ENCODE measurements at regions not wholly inside any gene's neighbourhood (a gene's known extent, or its start where the extent isn't known, plus 50 kb on each side); places are given as distances from the start of the nearest gene placed in this dataset.

DNA sequence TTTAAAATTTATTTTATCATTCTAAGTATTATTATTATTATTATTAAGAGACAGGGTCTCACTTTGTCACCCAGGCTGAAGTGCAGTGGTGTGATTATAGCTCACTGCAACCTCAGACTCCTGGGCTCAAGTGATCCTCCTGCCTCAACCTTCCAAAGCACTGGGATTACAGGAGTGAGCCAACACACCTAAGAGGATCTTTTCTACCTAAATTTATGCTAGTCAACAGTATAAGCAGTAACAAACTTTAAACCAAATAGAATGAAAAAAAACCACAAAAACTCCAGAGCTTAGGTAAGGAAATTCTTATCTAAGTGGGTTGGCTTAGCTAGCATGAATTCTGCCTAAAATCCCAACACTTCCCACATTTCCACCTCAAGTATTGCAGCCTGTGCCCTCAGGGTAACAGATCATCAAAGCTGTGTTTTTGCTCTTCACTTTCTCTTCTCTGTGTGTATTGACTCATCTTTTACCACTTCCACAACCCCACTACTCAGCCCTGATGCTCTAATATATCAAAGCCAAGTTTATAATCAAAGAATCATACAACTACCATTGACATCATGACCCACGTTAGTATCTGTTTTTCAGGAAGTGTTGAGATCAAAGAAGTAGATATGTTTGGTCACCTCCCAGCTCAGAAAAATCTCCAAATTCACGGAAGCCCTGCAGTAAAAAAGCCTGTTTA lies 93.7 kb upstream of the SPON1 start:
- Mint-ChIP-seq H3K4me3 (ENCODE audit: low read depth) (no peak overlapping the region), H3K4me1 (ENCODE audit: low read depth) (peaks cover 13% of the 10 kb centered on the region), H3K9me3 (ENCODE audit: low read depth) (peaks cover 3% of the 10 kb centered on the region), H3K36me3 (ENCODE audit: insufficient read depth) (no peaks in the 10 kb centered on the region), H3K27me3 (peaks cover 21% of the 10 kb centered on the region), H3K27ac (no peak overlapping the region)
- DNase-seq (ENCODE audit: low spot score, unreplicated experiment): no peak
- TF ChIP-seq, protein P1, sequence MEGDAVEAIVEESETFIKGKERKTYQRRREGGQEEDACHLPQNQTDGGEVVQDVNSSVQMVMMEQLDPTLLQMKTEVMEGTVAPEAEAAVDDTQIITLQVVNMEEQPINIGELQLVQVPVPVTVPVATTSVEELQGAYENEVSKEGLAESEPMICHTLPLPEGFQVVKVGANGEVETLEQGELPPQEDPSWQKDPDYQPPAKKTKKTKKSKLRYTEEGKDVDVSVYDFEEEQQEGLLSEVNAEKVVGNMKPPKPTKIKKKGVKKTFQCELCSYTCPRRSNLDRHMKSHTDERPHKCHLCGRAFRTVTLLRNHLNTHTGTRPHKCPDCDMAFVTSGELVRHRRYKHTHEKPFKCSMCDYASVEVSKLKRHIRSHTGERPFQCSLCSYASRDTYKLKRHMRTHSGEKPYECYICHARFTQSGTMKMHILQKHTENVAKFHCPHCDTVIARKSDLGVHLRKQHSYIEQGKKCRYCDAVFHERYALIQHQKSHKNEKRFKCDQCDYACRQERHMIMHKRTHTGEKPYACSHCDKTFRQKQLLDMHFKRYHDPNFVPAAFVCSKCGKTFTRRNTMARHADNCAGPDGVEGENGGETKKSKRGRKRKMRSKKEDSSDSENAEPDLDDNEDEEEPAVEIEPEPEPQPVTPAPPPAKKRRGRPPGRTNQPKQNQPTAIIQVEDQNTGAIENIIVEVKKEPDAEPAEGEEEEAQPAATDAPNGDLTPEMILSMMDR (IDR thresholded peaks at IDR 0.05; ENCODE audit: unreplicated experiment): no peak

DNA sequence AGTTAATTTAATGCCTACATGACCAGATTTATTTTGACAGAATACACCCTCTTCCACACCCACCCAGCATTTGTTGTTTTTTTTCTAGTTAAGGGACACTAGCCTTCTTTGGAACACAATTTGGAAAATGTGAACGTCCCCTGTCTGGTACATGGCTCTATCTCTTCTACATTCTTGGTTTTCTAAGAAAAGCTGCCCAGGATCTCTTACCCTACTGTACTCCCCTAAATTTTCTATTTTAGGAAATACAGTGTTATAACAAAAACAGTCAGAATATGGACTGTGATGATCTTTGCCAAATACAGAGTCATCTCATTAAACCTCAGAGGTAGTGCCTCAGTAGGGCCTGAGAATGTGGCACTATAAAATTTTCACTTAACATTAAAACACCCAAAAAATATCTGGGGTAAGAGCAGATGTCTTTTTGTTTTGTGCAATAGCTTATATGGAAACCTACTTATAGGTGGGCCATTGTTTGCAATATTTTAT lies 93.1 kb upstream of the SPON1 start:
- H3K36me3 Mint-ChIP-seq (ENCODE audit: insufficient read depth): no peaks in the 10 kb centered on the region
- no peak overlapping the region for H3K27ac Mint-ChIP-seq
- TF ChIP-seq, protein P1 (IDR thresholded peaks at IDR 0.05; ENCODE audit: unreplicated experiment): no peak
- peaks cover 3% of the 10 kb centered on the region for H3K9me3 Mint-ChIP-seq (ENCODE audit: low read depth)
- peaks cover 21% of the 10 kb centered on the region for H3K27me3 Mint-ChIP-seq
- peaks cover 15% of the 10 kb centered on the region for H3K4me1 Mint-ChIP-seq (ENCODE audit: low read depth)
- H3K4me3 Mint-ChIP-seq (ENCODE audit: low read depth): no peak overlapping the region
- DNase-seq (ENCODE audit: low spot score, unreplicated experiment): no peak

DNA sequence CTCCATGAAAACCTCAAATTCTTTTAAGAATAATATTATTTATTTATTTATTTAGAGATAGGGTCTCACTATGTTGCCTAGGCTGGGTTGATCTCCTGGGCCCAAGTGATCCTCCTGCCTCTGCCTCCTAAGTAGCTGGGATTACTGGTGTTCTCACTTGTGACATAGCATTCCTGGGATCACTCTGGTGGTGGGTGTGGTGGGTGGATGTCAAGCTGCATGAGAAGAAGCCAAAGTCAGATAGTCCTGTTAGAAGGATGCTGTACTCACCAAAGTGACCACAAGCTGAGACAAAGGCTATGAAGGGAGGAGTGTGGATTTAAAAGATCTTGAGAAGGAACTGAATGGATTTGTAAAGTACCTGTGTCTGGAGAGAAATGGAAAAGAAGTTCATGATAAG lies 87.9 kb upstream of the SPON1 start:
- Mint-ChIP-seq H3K27me3 (peaks cover 31% of the 10 kb centered on the region), H3K4me3 (ENCODE audit: low read depth) (no peak overlapping the region), H3K36me3 (ENCODE audit: insufficient read depth) (no peaks in the 10 kb centered on the region), H3K27ac (no peak overlapping the region), H3K4me1 (ENCODE audit: low read depth) (peaks cover 29% of the 10 kb centered on the region), H3K9me3 (ENCODE audit: low read depth) (peaks cover 3% of the 10 kb centered on the region)
- TF ChIP-seq, protein P1 (IDR thresholded peaks at IDR 0.05; ENCODE audit: unreplicated experiment): no peak
- no peak for DNase-seq (ENCODE audit: low spot score, unreplicated experiment)

DNA sequence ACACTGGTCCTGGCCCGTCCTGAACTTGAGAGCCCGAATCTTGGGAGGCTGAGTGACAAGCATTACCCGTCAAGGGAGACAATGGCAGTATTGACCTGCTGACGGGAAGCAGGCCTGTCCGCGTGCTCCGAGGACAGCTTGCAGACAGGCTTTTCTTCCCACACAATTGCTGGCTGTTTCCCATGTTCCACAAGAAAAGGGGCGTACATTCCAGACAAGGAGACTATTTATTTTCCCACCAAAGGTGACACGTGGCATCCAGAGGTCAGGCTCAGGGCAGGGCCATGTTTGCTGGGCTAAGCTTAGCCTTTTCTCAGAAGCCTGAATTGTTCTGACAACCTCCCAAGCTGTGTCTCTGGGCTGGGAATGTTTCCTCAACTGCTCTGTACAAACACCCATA lies 86.9 kb upstream of the SPON1 start:
- H3K4me3 Mint-ChIP-seq (ENCODE audit: low read depth): no peak overlapping the region

DNA sequence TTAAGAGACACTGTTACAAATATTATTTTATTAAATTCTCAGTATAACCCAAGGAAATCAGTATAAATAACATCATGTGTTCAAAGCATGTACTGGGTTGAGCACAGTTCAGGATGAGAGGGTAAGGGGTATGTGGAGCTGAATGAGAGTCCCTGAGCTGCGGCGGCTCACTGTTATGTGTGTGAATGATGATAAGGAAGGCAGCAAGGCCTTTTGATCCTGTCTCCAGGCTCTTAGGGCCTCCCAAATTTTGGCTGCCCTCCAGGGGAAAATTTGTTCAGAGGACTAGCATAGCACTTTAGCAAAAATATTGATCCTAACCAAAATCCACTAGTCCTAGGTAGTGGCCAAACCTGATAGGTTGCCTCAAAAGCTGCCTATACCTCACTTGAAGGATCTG lies 86.1 kb upstream of the SPON1 start:
- H3K27ac Mint-ChIP-seq: no peak overlapping the region
- DNase-seq (ENCODE audit: low spot score, unreplicated experiment): no peak
- TF ChIP-seq, protein P1 (IDR thresholded peaks at IDR 0.05; ENCODE audit: unreplicated experiment): no peak
- H3K4me1 Mint-ChIP-seq (ENCODE audit: low read depth): peaks cover 27% of the 10 kb centered on the region
- H3K36me3 Mint-ChIP-seq (ENCODE audit: insufficient read depth): no peaks in the 10 kb centered on the region
- peaks cover under 1% of the 10 kb centered on the region for H3K9me3 Mint-ChIP-seq (ENCODE audit: low read depth)
- no peak overlapping the region for H3K4me3 Mint-ChIP-seq (ENCODE audit: low read depth)
- peaks cover 38% of the 10 kb centered on the region for H3K27me3 Mint-ChIP-seq

More for the DNA sequence above, 86.9 kb upstream of the SPON1 start:
- Mint-ChIP-seq H3K36me3 (ENCODE audit: insufficient read depth) (no peaks in the 10 kb centered on the region), H3K9me3 (ENCODE audit: low read depth) (peaks cover 3% of the 10 kb centered on the region), H3K27ac (peak overlapping the region; percentile 85), H3K4me1 (ENCODE audit: low read depth) (peaks cover 27% of the 10 kb centered on the region), H3K27me3 (peaks cover 36% of the 10 kb centered on the region)
- DNase-seq (ENCODE audit: low spot score, unreplicated experiment): no peak
- TF ChIP-seq, protein P1 (IDR thresholded peaks at IDR 0.05; ENCODE audit: unreplicated experiment): no peak
